Stimulated activated naive CD4-positive, alpha-beta T cell (primary cell): ENCODE measurements at regions not wholly inside any gene's neighbourhood (a gene's known extent, or its start where the extent isn't known, plus 50 kb on each side); places are given as distances from the start of the nearest gene placed in this dataset.
"Not testable (repeated sequence)": the region's sequence is repeated elsewhere in the genome, so short reads cannot be mapped to it uniquely, and the experiment has no call there.

Experiments used
- DNase-seq, 6 experiments: peaks; one replicate each; lab custom pipeline; 2025; lab: John Stamatoyannopoulos, UW

- no peak for DNase-seq
Measured at GRCh38 chr5:112573441-112573840, 154.4 kb upstream of the EPB41L4A start.

- no peak for DNase-seq
Measured at GRCh38 chr5:112574536-112574935, 155.5 kb upstream of the EPB41L4A start.

DNA sequence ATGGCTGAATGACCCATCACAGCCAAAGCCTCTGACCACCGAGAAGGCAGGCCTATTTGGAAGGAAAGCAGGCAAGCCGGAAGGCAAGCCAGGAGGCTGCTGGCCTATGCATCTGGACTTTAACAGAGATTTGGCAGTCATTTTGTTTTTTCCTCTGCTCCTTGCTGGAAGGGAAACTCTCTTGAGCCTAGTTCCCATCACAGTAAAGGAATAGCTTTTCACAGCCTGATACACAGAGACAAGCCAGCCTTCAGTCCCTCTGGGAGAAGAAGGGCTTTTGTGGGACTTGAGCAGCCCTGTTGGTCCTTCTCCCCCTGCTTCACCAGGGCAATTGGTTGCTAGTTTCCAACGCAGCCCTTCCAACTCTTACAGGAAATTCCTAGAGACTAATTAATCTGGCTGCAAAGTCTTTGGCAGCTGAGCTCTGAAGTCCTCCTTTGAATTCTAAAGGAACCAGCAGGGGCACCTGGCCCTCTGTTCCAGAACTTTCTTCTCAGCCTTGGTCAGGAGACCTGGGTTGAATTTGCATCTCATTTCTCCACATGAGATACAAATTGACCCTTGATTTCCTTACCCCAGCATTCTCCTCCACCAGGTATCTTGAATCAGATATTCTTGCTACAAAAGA is 157.3 kb upstream of the EPB41L4A start:
- no peak for DNase-seq

GRCh38 chr5:112579599-112580170 is 158.0 kb upstream of the APC start:
- no peak for DNase-seq

DNA sequence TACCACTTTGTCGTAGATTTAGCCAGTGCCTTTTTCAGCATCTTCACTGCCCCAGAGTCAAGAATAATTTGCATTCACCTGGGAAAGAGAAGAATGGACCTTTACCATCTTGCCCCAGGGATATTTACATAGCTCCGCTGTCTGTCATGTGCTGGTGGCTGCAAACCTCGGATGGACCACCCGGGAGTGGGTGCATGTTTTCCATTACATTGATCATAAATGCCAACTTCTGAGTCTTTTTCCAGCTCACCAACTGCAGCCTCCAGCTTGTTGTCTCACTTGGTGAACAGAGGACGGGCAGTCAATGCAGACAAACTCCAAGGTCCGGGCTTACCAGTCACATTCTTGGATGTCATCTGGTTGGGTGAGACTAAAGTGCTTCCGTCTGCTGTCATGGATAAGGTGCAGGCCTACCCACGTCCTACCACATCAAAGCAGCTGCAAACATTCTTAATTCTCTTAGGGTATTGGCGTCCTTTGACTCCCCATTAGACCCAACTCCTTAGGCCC is 155.8 kb upstream of the APC start:
- DNase-seq: no peak

DNA sequence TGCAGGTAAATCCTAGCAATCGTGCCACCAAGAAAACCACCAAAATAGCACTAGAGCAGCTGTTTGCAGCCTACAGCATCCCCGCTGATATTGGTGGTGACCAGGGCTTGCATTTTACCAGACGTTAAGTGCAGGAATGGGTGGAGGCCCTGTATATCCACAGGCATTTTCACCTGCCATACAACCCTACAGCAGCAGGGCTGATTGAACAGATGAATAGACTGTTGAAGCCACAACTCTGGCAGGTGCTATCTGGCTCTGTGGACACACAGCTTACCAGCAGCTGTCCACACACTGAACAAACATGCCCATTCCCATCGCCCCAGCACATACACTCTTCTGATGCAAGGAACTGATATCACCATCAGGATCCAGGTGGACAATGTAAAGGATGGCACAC is 154.5 kb upstream of the APC start:
- DNase-seq: no peak

DNA sequence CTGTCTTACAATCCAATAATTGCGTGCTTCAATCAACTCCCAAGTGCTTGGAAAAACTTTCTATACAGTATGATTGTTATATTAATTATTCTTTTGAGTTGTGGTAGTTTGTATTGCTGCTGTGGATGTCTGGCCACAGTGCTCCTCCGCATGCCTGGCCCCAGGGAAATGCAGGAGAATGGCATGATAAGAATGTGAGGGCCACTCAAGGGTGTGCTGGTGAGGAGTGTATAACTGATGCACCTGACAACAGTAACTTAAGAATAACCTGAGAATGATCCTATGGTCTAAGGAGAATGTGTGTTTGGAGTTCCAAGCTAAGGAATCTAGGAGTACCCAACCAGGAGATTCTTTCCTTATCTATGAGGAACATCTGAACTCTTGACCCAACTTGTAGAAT is 152.9 kb upstream of the APC start:
- no peak for DNase-seq

- DNase-seq: no peak
Measured at GRCh38 chr5:112586596-112587062, 151.1 kb upstream of the APC start.

GRCh38 chr5:112590858-112591257 is 146.8 kb upstream of the APC start:
- DNase-seq: not testable (repeated sequence)

DNA sequence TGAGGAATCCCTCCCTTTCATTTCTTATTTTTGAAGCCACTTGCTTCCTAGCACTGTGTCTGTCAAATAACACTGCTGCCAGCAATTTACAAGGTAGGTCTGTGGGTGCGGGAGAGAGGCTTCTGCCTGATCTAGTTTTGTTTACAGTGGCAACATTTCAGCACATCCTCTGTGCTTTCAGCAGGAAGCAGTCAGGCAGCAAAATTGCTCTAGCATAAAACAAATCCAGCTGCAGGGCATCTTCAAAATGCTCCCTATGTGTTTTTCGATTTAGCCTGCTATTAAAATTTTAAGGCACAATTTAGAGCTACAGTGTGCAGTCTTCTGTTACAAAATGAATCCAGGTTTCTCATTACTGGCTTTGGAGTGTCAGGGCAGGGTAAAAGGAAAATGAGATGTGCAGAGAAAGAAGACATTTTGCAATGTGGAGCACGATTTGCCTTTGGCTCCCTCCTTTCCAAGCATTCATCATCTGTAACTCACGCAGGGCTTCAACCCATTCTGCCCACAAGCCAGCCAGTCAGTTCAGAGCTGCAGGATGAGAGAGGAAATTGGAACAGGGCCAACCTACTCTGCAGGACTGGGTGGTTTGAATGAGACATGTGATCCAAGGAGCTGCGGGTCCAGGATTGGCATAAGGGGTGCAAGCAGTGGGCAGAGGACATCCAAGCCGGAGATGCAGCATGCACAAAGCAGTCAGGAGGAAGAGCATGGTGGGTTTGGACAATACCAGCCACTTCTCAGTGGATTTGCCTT is 143.4 kb upstream of the APC start:
- DNase-seq: no peak

- no peak for DNase-seq
Measured at GRCh38 chr5:112594941-112595340, 142.7 kb upstream of the APC start.

- no peak for DNase-seq
Measured at GRCh38 chr5:112597831-112598230, 139.9 kb upstream of the APC start.

GRCh38 chr5:112600510-112600909 is 137.2 kb upstream of the APC start:
- DNase-seq: not testable (repeated sequence)

GRCh38 chr5:112604732-112605630 is 132.7 kb upstream of the APC start:
- no peak for DNase-seq

DNA sequence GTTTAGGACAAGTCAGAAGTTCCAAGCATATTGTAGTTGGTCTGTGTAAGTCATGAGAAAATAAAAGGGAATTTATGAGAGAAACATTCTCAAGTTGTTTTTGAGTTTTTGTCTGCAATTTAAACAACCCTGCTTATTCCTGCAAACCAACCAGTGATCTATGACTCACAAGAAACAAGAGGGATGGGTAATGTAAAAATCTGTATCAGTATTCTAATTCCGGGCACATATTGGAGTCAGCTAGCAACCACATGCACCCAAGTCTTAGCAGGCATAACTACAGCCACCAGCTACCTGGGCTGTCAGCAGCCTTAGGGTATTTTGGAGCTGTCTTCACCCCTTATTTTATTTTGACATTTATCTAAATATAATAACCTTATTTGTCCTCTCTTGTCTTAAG is 128.7 kb upstream of the APC start:
- no peak for DNase-seq

DNA sequence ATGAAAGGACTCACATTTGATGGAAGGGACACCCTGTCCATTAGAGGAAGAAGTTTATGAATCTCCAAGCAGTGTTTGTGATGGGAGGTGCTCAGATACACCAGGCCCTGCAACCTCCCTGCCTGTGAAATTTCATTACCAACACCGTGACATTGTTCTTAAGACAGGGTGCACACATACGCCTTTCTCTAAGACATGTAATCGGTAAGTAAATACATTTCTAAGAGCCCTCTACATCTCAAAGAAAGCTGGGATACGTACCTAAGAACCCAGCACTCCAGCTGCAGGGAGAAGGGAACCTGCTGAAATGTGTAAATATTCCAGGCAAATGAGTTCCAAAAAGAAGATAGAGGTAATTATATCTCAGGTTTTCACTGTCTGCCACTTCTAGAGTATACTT is 125.0 kb upstream of the APC start:
- no peak for DNase-seq

DNA sequence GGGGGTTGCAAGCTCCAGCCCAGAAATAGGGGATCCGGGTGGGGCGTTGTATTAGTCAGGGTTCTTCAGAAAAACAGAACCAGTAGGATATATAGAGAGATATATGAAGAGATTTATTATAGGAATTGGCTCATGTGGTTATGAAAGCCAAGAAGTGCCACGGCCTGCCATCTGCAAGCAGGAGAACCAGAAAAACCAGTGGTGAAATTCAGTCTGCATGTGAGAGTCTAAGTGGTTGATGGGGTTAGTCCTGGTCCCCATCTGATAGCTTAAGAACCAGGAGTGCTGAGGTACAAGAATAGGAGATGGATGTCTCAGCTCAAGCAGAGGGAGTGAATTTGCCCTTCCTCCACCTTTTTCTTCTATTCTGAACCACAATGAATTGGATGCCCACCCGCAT is 123.4 kb upstream of the APC start:
- DNase-seq: no peak

DNA sequence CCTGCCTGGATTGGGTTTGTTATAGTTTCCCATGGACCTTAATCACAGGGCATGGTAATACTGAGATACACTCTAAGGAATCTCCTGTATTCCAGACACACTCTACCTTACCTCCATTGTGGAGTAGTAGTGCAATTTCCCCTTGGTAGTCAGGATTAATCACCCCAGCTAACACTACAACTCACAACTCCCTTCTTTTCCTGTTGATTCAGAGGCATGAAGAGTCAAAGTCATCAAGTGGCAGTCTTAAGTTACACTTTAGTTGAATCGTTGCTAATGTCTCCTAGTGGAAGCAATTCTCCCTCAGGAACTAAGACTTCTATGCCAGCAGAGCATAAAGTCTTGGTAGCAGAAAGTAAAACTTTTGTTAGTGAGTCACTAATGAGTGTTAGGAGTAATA is 122.7 kb upstream of the APC start:
- DNase-seq: no peak

DNA sequence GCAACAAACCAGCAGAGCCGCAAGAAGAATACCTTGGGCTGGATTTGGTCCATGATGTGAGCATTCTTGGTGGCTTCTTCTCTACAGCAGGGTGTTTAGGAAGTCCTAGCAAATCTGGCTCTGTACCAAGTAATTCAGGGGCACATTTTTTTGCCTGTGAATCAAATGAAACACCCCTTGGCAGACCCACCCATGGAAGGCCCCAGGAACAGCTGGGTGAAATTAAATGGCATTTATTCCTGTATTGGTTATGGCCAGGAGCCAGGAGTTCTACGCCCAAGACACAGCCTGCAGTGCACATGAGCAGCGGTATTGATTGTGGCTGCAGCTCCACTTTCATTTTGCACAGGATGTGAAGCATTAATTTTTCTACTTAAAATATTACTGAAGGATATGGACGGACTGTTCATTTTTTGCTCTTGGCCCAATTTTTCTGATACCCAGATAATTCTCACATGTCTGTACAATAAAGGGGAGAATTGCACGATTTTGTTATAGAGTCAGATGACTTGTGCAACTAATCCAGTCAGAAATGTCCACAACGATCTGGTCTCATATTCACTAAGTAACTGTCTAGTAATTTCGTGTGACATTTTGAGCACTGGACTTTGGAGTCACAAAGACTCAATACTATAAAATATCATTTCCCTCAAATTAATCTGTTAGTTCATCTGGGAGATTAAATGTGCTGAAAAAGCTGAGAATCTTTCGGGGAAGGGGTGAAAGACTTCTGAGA is 120.7 kb upstream of the APC start:
- DNase-seq: no peak

GRCh38 chr5:112625246-112625645 is 112.4 kb upstream of the APC start:
- no peak for DNase-seq

GRCh38 chr5:112625689-112626438 is 111.8 kb upstream of the APC start:
- no peak for DNase-seq
